ENCODE measurements at regions not wholly inside any gene's neighbourhood (a gene's known extent, or its start where the extent isn't known, plus 50 kb on each side); places are given as distances from the start of the nearest gene placed in this dataset.

GRCh38 chr15:96578393-96578792 lies 247.9 kb downstream of the NR2F2 start:
- H3K27me3 ChIP-seq: peaks cover 0 to 4% (median 0%) of the 10 kb centered on the region in 11 experiments; a peak in 1 of 22 replicates
- no peak overlapping the region for H3K9ac ChIP-seq
- no peak for TF ChIP-seq Cebpa-rat (IDR thresholded peaks at IDR 0.05)
- H3K9me3 ChIP-seq (replicated peaks in 1 of 11): no peaks in the 10 kb centered on the region
- H4K20me1 ChIP-seq: no peaks in the 10 kb centered on the region
- no peaks in the 10 kb centered on the region for H3K36me3 ChIP-seq
- no peak overlapping the region for H3K27ac ChIP-seq
- H3K4me3 ChIP-seq: no peak overlapping the region
- no peak overlapping the region for H3K4me2 ChIP-seq
- peaks cover 0 to 3% (median 0%) of the 10 kb centered on the region in 10 experiments; a peak in 1 of 20 replicates for H3K4me1 ChIP-seq

- no peak overlapping the region for H3K4me2 ChIP-seq
- no peak overlapping the region for H3K9ac ChIP-seq
- peaks cover 0 to 13% (median 0%) of the 10 kb centered on the region in 11 experiments; a peak in 3 of 22 replicates for H3K27me3 ChIP-seq
- H3K4me3 ChIP-seq: no peak overlapping the region
- H3K4me1 ChIP-seq: peaks cover 0 to 10% (median 4%) of the 10 kb centered on the region in 10 experiments; a peak in 11 of 20 replicates
- no peak for TF ChIP-seq Cebpa-rat (IDR thresholded peaks at IDR 0.05)
- no peak overlapping the region for H3K27ac ChIP-seq
- H3K9me3 ChIP-seq (replicated peaks in 1 of 11): no peaks in the 10 kb centered on the region
- H3K36me3 ChIP-seq: no peaks in the 10 kb centered on the region
- H4K20me1 ChIP-seq: no peaks in the 10 kb centered on the region
Measured at GRCh38 chr15:96581371-96581770, 250.9 kb downstream of the NR2F2 start.

- Histone ChIP-seq H3K9ac (no peak overlapping the region), H3K9me3 (replicated peaks in 1 of 11) (no peaks in the 10 kb centered on the region), H3K36me3 (no peaks in the 10 kb centered on the region), H3K4me3 (no peak overlapping the region), H3K27me3 (peaks cover 0 to 13% (median 0%) of the 10 kb centered on the region in 11 experiments; a peak in 3 of 22 replicates), H4K20me1 (no peaks in the 10 kb centered on the region), H3K27ac (no peak overlapping the region), H3K4me1 (peaks cover 0 to 21% (median 13%) of the 10 kb centered on the region in 10 experiments; a peak in 11 of 20 replicates), H3K4me2 (no peak overlapping the region)
- no peak for TF ChIP-seq Cebpa-rat (IDR thresholded peaks at IDR 0.05)
Measured at GRCh38 chr15:96582473-96582872, 252.0 kb downstream of the NR2F2 start.

- no peak overlapping the region for H3K4me2 ChIP-seq
- H3K4me3 ChIP-seq: no peak overlapping the region
- no peak for TF ChIP-seq Cebpa-rat (IDR thresholded peaks at IDR 0.05)
- peaks cover 0 to 13% (median 0%) of the 10 kb centered on the region in 11 experiments; a peak in 3 of 22 replicates for H3K27me3 ChIP-seq
- no peaks in the 10 kb centered on the region for H4K20me1 ChIP-seq
- no peaks in the 10 kb centered on the region for H3K36me3 ChIP-seq
- H3K27ac ChIP-seq: no peak overlapping the region
- H3K4me1 ChIP-seq: peaks cover 0 to 23% (median 13%) of the 10 kb centered on the region in 10 experiments; a peak in 11 of 20 replicates
- H3K9ac ChIP-seq: no peak overlapping the region
- no peaks in the 10 kb centered on the region for H3K9me3 ChIP-seq (replicated peaks in 1 of 11)
Measured at GRCh38 chr15:96583671-96584070, 253.2 kb downstream of the NR2F2 start.

GRCh38 chr15:96585484-96586386 lies 255.2 kb downstream of the NR2F2 start:
- H3K9me3 ChIP-seq (replicated peaks in 1 of 11): no peaks in the 10 kb centered on the region
- TF ChIP-seq Cebpa-rat (IDR thresholded peaks at IDR 0.05): no peak
- peak overlapping the region in 5 of 11 experiments; percentile 42 to 61 (median 51); a peak in 8 of 22 replicates for H3K4me2 ChIP-seq
- H3K27me3 ChIP-seq: peaks cover 0 to 13% (median 0%) of the 10 kb centered on the region in 11 experiments; a peak in 3 of 22 replicates
- H3K4me3 ChIP-seq: no peak overlapping the region
- no peaks in the 10 kb centered on the region for H3K36me3 ChIP-seq
- peak overlapping the region in 2 of 11 experiments; percentile 3 to 22; a peak in 1 of 22 replicates for H3K27ac ChIP-seq
- H3K4me1 ChIP-seq: peaks cover 0 to 23% (median 13%) of the 10 kb centered on the region in 10 experiments; a peak in 11 of 20 replicates
- no peak overlapping the region for H3K9ac ChIP-seq
- no peaks in the 10 kb centered on the region for H4K20me1 ChIP-seq

- Histone ChIP-seq H4K20me1 (no peaks in the 10 kb centered on the region), H3K9ac (no peak overlapping the region), H3K36me3 (no peaks in the 10 kb centered on the region), H3K4me2 (peak overlapping the region in 7 of 11 experiments; percentile 2 to 61 (median 46); a peak in 12 of 22 replicates), H3K27ac (no peak overlapping the region), H3K9me3 (replicated peaks in 1 of 11) (no peaks in the 10 kb centered on the region), H3K4me3 (no peak overlapping the region), H3K4me1 (peaks cover 0 to 23% (median 13%) of the 10 kb centered on the region in 10 experiments; a peak in 11 of 20 replicates), H3K27me3 (peaks cover 0 to 13% (median 0%) of the 10 kb centered on the region in 11 experiments; a peak in 3 of 22 replicates)
- TF ChIP-seq Cebpa-rat (IDR thresholded peaks at IDR 0.05): 0 out of 22 replicates have a peak, but pooled peaks of 2 of the 11 experiments have one; percentile 24 to 26
Measured at GRCh38 chr15:96586901-96587300, 256.4 kb downstream of the NR2F2 start.

GRCh38 chr15:96589864-96590263 lies 259.4 kb downstream of the NR2F2 start:
- Histone ChIP-seq H3K4me1 (peaks cover 0 to 23% (median 11%) of the 10 kb centered on the region in 10 experiments; a peak in 10 of 20 replicates), H4K20me1 (no peaks in the 10 kb centered on the region), H3K9me3 (replicated peaks in 1 of 11) (no peaks in the 10 kb centered on the region), H3K27me3 (peaks cover 0 to 13% (median 0%) of the 10 kb centered on the region in 11 experiments; a peak in 2 of 22 replicates), H3K9ac (no peak overlapping the region), H3K27ac (no peak overlapping the region), H3K4me2 (no peak overlapping the region), H3K4me3 (no peak overlapping the region), H3K36me3 (no peaks in the 10 kb centered on the region)
- TF ChIP-seq Cebpa-rat (IDR thresholded peaks at IDR 0.05): no peak

GRCh38 chr15:96593735-96594134 lies 263.2 kb downstream of the NR2F2 start:
- Histone ChIP-seq H3K36me3 (no peaks in the 10 kb centered on the region), H3K4me2 (no peak overlapping the region), H3K27ac (no peak overlapping the region), H3K27me3 (peaks cover 0 to 6% (median 0%) of the 10 kb centered on the region in 11 experiments; a peak in 1 of 22 replicates), H3K9me3 (replicated peaks in 1 of 11) (no peaks in the 10 kb centered on the region), H3K4me3 (no peak overlapping the region), H3K4me1 (no peaks in the 10 kb centered on the region), H3K9ac (no peak overlapping the region), H4K20me1 (no peaks in the 10 kb centered on the region)
- no peak for TF ChIP-seq Cebpa-rat (IDR thresholded peaks at IDR 0.05)

GRCh38 chr15:96595951-96596350 lies 265.5 kb downstream of the NR2F2 start:
- Histone ChIP-seq H3K4me1 (no peaks in the 10 kb centered on the region), H4K20me1 (no peaks in the 10 kb centered on the region), H3K27me3 (0 out of 22 replicates have a peak, but pooled peaks cover 0 to 6% (median 0%) of the 10 kb centered on the region in 11 experiments), H3K27ac (no peak overlapping the region), H3K4me3 (no peak overlapping the region), H3K9me3 (replicated peaks in 1 of 11) (no peaks in the 10 kb centered on the region), H3K9ac (no peak overlapping the region), H3K4me2 (no peak overlapping the region), H3K36me3 (no peaks in the 10 kb centered on the region)
- TF ChIP-seq Cebpa-rat (IDR thresholded peaks at IDR 0.05): no peak

Measured in BLaER1 treated with 17β-estradiol and CSF1 and Interleukin-3, amounts not matched to agents 10 nM and 100 nM (cell line).